GM19467 (cell line): ENCODE measurements at regions not wholly inside any gene's neighbourhood (a gene's known extent, or its start where the extent isn't known, plus 50 kb on each side); places are given as distances from the start of the nearest gene placed in this dataset.

Experiments
- ATAC-seq: cut with Tn5 transposase; IDR thresholded peaks from one replicate; pipeline ENCODE4 v1.9.1; 2021; ENCODE audit warnings: mild to moderate bottlenecking, moderate library complexity; ENCODE audit not compliant: unreplicated experiment

DNA sequence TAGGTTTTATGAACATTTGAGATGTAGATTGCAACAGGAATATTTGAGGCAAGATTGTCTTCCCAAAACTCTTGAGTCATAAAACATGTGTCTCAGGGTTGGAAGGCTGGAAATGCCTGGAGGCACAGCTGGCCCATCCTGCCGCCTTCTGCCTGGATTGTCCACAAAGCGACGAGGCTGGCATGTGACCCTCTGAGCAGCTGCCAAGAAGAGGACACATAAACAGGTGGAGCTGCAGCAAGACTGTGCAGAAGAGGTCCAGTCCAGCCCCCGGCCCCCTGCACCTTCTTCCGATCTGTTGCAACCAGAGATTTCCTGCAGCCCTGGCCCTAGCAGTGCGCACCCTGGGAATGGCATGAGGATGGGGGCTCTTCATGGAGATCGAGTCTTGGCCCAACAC is 101.9 kb upstream of the BCOR start:
- no peak for ATAC-seq

DNA sequence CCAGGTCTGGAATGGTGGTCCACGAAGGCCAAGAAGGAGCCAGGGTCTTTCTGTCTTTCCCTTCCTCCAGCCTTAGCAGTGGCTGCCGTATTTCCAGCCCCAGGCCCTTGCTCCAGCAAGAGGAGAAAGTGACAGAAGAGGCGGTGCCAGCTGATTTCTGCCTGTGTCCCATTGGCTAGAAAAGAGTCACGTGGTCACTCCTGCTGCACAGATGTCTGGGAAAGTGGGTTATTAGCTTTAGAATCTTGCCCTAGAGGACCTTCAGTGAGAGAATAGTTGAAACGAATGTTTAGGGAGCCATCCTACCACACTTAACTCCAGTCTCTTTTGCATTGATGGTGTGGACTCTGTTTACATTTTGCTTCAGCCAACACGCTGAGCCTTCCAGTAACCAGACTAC is 99.3 kb upstream of the BCOR start:
- ATAC-seq, result no peak

DNA sequence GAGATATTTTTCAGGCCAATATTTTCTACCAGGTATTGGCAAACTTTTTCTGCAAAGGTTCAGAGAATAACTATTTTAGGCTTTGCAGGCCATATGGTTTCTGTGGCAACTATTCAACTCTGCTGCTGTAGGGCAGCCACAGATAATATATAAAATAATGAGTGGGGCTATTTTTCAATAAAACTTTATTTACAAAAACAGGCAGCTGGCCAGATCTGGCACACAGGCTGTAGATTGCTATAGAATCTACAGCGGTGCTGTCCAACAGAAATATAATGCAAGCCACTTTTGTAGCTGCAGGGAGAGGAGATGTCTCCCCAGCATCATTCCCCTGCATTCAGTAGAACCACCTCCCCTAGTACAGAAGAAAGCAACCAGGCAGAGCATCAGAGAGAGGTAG is 97.6 kb upstream of the BCOR start:
- ATAC-seq, result no peak

DNA sequence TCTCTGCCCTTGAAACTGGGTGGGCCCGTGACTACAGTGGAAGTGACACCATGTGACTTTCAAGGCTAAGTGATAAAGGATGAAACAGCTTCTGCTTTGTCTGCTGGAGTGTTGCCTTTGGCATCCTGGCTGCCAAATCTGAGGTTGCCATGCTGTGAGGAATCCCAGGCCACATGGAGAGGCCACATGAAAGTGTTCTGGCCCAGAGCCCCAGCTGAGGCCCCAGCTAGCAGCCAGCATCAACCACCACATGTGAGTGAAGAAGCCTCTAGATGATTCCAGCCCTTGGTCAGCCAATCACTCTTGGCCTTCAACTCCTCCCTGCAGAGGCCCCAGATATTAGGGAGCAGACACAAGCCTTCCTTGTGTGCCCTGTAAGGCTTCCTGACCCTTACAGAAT is 94.4 kb upstream of the BCOR start:
- no peak for ATAC-seq

DNA sequence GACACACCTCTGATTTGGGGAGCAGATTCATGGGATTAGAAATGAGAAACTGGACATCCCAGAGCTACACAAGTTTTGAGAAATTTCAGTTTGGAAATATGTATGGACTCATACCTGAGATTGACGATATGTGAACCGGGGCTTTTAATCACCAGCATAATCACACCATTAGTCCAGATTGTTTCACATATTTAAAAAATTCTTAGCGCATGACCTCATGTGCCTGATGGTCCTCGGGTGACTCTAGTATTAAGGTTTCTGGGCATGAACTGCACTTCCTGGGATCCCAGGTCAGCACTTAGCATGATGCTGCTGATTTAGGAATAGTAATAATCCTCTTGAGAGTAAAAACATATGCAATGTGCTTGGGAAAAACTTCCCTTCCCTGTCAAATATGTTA is 91.9 kb upstream of the BCOR start:
- ATAC-seq, result no peak

DNA sequence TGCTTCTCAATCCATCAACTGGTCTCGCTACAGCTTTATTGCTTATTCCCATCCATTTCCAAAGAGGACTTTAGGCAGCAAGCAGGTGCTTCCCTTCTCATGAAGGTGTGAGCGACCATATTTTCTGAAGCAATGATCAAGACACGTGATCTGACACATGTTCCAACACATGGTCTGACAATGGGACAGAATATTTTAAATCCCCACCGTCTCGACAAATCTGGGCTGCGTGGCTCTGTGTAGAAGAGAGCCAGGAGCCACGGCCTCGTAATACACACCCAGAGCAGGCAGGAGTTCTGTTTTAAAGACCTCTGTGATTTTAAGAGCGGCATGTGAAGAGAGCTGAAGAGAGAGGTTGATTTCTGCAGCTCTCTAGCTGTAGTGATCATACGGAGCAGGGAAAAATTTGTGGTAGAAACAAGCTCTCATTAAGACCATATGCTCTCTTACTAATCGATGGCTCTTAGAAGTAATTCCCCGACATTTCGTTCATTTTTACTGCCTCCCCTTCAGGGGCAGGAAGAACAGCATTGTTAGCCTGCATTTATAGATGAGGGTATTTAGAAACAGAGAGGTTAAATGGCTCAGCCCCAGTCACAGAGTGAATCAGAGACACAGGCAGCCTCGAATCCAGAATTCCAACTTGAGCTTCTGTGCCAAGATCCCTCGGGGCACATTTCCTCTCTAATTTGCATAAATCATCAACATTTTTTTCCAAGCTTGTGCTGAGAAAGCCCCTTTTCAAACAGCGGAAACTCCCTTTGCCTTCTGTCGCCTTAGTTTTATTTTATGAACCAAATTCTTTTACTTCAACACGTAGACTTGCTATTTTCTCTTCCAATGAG is 91.0 kb upstream of the BCOR start:
- ATAC-seq, result no peak

DNA sequence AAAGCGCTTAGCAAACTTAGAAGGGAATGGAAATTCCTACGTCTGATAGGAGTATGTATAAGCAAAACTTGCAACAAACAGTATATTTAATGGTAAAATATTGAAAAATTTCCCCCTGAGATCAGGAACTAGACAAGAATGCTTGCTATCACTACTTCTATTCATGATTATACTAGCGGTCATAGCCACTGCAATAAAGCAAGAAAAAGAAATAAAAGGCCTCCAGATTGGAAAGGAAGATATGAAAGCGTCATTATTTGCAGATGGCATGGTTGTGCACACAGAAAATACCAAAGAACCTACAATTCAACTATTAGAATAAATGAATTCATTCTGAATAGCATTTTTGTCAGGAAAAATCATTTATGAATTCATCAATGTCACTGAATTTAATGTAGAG is 87.2 kb upstream of the BCOR start:
- ATAC-seq, result no peak

DNA sequence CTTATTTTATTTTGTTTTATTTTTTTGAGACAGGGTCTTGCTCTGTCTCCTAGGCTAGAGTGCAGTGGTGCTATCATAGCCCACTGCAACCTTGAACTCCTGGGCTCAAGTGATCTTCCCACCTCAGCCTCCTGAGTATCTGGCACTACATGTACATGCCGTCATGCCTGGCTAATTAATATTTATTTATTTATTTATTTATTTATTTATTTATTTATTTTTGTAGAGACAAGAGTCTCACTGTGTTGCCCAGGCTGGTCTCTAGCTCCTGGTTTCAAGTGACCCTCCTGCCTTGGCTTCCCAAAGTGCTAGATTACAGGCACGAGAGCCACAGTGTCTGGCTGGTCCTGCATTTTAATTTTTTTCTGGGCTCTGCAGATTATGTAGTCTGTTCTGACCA is 84.9 kb upstream of the BCOR start:
- ATAC-seq, result no peak

DNA sequence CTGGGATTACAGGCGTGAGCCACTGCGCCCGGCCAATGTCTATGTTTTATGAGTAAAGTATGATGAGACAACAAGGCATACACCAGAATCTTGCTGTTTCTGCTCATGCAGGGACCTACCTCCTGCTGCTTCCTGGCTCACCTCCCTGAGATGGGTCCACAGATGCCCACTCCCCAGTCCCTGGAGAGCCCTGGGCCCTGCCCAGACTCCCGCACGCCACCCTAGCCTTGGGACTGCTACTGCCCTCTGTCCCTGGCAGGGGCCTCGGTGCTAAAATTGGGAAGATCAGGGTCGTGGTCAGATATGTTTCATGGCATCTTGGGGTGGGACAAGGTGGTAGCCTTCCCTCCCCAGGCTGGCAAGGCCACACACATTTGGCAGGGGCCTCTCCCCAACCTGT is 84.3 kb upstream of the BCOR start:
- ATAC-seq, result no peak

DNA sequence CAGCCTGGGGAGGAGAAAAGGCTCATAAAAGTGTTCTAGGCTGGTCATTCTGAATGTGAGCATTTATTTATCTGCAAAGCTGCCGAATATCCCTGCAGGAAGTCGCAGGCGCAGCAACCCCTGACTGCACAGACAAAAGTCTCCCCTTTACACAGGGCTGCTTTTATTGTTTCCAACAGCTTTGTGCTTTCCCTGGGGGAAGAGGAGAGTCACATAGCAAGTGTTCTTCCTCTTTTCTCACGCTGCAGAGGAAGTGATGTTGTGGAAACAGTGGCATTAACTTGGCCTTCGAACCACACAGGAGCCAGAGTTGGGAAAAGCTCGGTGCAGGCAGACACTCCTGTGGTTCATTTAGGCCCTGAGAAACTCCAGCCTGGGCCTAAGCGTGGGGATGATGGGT is 81.5 kb upstream of the BCOR start:
- ATAC-seq, result no peak

DNA sequence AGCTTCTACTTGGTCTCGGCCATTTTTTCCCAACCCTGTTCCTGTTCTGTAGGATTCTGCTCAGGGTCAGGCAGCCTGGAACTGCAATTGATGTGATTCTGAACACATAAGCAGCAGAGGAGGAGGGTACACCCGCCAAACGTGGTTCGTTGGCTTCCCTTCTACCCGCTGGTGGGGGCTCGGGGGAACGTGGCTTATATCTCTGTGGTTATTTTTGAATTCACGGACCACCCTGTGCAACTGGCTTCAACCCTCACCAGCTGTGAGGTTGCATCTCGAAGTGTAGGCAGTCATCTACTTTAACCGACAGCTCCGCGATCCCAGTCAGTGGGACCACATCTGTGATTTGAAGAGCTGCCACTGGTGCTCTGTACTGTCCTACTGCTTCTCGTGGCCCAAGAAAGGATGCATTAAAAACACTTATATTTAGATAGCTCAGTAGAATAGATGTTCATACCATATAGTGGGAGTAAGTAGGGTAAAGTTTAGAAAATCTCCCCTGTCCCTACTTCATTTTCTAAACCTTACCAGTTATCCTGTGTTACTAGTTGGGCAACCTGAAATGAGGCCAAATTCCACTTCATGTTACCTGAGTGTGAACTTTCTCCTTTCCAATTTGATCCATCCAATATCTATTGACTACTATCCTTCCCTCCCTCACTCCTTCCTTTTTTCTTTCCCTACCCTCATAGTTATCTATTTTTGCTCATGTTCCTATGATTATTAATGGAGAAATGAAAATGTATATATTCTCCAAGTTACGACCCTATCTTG is 80.4 kb upstream of the BCOR start:
- ATAC-seq, result no peak

DNA sequence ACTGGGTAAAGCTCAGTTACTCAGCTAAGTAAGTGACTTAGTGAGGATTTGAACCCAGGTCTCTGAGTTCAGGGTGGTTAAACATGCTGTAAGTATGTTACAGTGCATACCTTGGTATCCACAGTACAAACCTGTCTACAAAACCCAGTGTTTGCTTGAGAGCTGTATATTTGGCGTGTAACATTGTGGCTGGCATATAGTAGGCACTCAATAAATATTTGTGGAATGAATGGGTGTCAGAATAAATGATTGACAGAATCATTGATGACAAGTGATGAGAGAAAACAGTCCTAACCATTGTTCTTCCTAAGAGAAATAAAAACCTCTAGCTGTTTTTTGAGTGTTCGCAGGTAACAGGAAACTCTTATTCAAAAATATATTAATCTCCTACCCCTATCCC is 79.7 kb upstream of the BCOR start:
- no peak for ATAC-seq

DNA sequence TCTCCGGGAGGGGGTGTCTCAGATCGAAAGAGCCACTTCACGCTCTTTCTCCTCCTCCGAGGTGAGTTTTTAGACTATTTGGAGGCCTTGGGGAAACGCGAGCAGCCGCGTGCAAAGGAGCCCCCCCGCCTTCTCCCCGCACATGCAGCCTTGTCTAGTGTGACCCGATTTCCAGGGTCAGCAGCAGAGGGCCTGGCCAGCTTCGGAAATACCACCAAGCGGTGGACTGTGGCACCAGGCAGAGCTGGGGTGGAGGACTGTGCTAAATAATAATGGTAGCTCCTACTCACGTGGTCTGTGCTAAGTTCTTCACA is 79.3 kb upstream of the BCOR start:
- no peak for ATAC-seq

DNA sequence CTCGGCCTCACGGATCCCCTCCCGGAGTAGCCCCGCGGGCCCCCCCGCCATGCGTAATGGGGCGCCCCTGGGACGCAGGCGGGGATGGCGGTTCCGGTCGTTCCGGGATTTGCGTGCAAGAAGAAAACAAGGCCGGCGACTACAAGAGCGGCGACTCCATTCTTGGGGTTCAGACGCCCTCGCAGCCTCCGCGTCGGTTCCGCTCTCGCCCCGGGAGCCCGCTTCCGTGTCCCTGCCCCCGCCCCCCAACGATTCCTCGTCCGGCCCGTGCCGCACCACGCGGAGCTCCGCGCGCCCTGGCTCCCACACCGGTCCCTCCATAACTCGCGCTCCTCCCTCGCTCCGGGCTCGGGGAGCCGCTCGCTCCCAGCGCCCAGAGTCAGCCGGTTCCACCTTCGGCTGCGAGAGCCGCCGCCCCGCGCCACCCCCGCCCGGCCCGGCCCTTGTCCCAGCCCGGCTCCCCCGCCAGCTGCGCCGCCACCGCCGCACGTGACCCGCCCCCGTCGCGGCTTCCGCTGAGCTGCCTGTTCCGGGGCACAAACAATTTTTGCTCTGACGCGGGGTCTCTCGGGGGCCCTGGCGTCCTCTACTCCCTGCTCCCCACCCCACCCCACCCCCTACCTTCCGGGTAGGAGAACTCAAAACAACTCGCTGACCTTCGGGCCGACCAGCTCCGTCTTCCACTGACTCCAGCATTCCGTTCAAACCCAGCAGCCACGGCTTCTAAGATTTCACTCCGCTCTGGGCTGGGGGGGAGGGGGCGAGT is 78.8 kb upstream of the BCOR start:
- peak; percentile 22 for ATAC-seq

DNA sequence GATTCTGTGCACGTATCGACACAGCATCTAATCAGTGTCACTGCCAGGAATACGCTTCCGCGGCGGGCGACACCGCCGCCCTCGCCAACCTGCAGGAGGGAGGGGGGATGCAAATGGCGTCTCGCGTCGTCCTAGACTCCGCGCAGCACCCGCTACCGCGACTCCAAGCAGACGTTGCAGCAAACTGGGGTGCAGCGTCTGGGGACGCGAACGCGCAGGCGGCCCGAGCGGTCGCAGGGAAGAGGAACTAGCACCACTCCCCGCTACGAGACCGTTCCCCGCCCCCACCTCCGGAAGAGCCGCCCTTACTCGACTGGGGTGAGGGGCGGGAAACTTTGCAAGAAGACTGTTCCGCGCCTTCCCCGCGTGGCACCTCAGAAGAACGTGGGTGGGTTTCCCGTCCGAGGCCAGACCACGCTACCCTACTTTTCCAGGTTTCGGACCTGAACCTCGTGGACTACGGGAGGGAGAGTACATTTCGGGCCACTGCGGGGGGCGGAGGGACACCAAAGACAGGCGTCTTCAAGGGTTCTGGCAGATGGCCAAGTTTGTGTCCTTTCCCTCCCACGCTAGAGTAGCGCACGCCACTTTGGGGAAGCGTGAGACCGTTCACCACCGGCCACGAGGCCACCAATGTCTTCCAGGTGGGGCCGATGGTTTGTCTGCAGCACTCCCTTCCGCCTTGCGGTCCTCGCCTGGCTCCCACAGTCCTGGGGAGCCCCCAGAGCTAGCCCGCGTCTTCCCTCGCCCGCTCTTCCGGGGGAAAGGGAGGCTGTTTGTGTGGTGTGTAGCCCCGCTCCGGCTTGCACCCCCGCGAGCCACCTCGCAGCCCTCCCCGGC is 78.0 kb upstream of the BCOR start:
- peak; percentile 3 for ATAC-seq

DNA sequence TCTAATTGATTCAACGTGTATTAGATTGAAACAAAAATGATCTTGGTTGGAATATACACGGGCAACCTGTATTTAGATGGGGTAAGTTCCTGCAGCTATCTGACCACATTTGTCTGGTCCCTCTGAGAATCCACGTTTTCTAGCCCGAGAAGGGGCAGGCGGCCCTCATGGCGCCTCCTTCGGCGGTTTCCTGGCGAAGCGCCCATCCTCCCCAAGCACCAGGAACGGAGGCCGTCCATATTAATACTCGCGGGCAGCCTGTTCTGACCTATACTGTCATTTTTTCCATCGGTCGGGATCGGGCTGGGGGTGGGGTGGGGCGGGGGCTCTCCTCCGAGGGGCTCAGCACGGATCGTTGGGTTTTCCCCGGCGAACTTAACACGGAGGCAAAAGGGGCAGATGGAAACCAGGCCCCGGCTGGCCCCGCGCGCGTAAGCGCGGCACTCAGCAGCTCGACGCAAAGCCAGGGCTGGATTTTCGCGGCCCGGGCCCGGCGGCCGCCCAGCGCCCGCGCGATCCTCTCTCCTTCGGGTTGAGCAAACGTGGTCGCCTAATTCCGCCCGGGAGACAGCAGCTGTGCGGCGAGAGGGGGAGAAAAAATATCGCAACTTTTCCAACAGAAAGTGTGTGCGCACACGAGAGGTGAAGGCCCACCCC is 77.2 kb upstream of the BCOR start:
- ATAC-seq, result no peak

DNA sequence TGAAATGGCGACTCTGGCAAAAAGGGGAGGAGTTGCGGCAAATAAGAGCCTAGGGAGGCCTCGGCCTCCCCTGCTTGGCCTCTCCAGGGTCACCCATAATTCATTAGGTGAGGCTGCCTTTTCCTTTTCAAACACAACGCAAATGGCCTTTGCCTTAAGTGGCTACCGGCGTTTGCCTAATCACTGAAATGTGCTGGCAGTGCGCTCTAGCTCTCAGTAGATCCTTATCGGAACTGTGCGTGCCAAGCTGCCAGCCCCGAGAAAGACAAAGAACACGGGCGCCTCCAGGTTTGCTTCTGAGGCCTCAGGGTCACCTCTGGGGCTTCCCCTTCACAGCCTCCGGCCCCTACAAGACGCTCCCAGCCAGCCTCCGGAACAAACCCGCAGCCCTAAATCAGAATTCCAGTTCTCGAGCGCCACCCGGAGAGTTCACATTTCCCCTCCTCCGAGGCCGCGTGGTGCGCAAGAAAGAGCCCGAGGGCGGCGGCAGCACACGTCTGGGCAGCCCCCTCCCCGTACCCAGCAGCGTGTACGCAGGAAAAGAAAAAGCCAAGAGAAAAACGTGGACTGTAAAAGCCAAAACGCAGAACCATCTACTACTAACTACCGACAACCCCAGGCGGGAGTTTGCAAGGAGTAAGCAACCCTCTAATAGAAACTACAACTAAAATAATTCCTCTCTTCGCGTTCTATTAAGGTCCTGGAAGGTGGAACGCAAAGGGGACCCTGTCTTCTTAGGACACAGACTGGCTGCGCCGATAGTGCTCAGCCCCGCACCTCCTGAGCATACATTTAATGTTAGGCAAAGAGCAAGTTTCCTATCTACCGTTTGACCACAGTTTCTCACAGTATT is 76.5 kb upstream of the BCOR start:
- ATAC-seq, result no peak

DNA sequence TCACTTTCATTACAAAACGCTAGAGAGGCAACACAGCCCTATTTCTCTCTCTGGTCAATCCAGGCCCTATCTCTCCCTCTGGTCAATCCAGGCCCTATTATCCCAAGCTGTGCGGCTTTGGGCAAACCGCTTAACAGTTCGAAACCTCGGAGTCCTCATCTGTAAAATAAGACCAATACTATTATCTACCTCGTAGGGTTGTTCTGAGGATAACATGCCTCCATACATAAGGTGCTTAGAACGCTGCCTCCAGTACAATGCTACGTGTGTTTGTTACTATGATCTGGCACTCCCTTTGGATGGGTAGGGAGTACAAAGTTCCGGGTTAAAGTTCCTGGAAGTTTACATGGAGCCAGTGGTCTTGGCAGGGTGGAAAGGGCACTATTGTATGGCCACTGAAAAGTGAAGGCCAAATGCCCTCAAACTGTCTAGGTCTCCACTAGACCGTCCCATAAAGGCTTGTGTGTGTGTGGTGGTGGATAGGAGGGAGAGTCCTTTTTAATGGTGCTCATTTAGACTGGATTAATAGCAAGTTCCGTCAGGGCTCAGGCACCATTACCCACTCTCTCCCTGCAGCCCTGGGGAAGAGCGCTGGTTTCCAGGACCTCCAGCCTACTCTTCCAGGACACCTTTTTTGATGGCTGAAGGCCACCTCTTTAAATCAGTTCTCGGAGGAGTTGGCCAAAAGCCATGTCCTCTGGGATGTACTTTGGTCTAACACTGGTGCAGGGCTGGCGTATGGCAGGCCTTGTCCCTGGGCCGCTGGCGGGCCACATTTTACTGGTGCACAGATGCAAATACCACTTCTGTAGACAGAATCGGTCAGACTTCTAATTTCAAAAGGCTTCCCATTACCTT is 75.6 kb upstream of the BCOR start:
- no peak for ATAC-seq
